K562 (cell line): ENCODE measurements at regions not wholly inside any gene's neighbourhood (a gene's known extent, or its start where the extent isn't known, plus 50 kb on each side); places are given as distances from the start of the nearest gene placed in this dataset.

Source experiments
- GATAD2A ChIP-seq: fragments of 450-650 bp; IDR thresholded peaks from 2 replicates; pipeline ENCODE4 v1.6.1; 2017
- IRF2 ChIP-seq: sonication (generic); formaldehyde crosslinking; IDR thresholded peaks from 2 replicates; pipeline ENCODE4 v1.8.1; 2022; ENCODE audit warnings: mild to moderate bottlenecking, missing genetic modification reagents
- RNF219 ChIP-seq: fragments of 250-450 bp; sonication (Bioruptor Pico); IDR thresholded peaks from 2 replicates; pipeline ENCODE4 v1.5.0; 2022; ENCODE audit warnings: mild to moderate bottlenecking
- SRSF3 ChIP-seq: fragments of 200-400 bp; formaldehyde crosslinking; IDR thresholded peaks from 2 replicates; pipeline ENCODE4 v1.6.1; 2016; ENCODE audit warnings: mild to moderate bottlenecking, low read length, moderate library complexity; ENCODE audit not compliant: insufficient read depth

DNA sequence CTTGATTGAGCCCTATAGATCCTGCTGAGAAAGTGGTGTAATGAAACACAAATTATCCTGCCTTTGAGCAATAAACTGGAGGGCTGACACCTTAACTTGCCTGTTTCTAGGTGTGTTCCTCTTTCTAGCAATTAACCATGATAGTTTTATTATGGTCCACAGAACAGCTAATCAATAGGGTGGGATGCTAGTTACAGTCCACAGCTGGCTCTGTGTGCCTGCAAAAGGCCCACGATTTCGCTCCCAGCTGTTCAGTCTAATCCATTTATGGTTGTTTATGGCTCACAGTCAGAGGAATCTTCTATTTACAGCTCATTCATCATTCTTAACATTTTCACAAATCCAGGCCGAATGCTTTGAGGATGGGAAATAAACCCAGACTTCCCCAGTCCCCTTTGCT is 674.9 kb downstream of the SMARCA1 start:
- no peak for TF ChIP-seq SRSF3
- TF ChIP-seq IRF2 (CRISPR knock-in tag) = no peak
- TF ChIP-seq GATAD2A = no peak
- no peak for TF ChIP-seq RNF219
